ENCODE measurements at regions not wholly inside any gene's neighbourhood (a gene's known extent, or its start where the extent isn't known, plus 50 kb on each side); places are given as distances from the start of the nearest gene placed in this dataset.
A peak's percentile ranks its signal among the peaks of the same experiment; 100 is the strongest.

GRCh38 chr12:69112616-69113015, 126.8 kb upstream of the CPSF6 start:
- intact Hi-C loops (cut with DNase I): no loop called here
- no peak for DNase-seq (ENCODE audit: low spot score)
- ATAC-seq: peak; percentile 45

DNA sequence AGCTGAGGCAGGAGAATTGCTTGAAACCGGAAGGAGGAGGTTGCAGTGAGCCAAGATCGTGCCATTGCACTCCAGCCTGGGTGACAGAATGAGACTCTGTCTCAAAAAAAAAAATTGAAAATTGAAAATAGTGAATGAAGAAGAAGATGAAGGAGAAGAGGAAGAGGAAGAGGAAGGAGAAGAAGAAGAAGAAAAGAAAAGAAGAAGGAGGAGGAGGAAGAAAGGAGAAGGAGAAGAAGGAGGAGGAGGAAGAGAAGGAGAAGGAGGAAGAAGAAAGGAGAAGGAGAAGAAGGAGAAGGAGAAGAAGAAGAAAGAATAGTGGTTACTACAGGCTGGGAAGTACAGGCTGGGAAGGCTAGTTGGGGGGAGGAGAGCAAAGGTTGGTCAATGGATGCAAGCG, 124.3 kb upstream of the CPSF6 start:
- no peak for ATAC-seq
- intact Hi-C loops (cut with DNase I): no loop called here
- no peak for DNase-seq (ENCODE audit: low spot score)

- intact Hi-C loops (cut with DNase I): no loop called here
- ATAC-seq (no peak), DNase-seq (ENCODE audit: low spot score) (no peak)
Observed at GRCh38 chr12:69115951-69116350, 123.4 kb upstream of the CPSF6 start.

DNA sequence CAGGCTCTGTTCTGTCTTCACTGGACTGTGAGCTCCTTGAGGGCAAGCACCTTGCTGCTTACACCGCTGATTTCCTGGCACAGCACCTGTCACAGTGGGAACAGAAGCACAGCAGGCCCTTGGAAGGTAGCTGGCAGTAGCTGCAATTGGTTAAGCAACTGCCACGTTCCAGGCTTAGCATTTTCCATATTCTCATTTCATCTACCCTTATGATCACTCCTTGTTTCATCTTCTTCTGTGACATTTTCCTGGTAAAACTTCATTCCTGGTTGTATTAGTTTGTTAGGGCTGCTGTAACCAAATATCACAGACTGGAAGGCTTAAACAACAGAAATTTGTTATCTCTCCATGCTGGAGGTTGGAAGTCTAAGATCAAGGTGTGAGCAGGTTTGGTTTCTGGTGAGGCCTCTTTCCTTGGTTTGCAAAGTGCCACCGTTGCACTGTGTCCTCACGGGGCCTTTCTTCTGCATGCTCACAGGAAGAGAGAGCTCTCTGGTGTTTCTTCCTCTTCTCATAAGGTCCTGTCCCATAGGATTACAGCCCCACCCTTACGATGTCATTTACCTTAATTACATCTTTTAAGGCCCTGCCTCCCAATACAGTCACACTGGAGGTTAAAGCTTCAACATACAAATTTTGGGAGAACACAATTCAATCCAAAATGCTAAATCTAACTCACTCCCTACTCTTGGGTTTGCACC, 121.7 kb upstream of the CPSF6 start:
- ATAC-seq (no peak), DNase-seq (ENCODE audit: low spot score) (no peak)
- intact Hi-C loops (cut with DNase I): no loop called here

- intact Hi-C loops (cut with DNase I): no loop called here
- DNase-seq (ENCODE audit: low spot score): no peak
- ATAC-seq: no peak
Observed at GRCh38 chr12:69118516-69118915, 120.9 kb upstream of the CPSF6 start.

DNA sequence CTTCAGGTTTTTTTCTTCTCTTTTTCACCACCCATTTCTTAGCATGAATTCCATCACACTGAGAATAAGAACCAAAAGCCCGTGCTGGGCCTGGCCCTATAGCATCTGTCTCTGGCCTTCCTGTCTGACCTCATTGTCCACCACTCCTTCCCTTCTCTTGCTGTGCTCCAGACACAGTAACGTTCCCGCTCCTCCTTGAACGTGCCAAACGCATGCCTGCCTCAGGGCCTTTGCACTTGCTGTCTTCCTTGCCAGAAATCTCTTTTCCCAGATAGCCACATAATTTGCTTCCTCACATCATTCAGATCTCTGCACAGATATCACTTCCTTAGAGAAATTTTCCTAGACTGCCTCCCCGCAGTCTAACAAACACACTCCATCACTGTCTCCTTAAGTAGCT, 119.6 kb upstream of the CPSF6 start:
- DNase-seq (ENCODE audit: low spot score): no peak
- ATAC-seq: no peak
- intact Hi-C loops (cut with DNase I): no loop called here

DNA sequence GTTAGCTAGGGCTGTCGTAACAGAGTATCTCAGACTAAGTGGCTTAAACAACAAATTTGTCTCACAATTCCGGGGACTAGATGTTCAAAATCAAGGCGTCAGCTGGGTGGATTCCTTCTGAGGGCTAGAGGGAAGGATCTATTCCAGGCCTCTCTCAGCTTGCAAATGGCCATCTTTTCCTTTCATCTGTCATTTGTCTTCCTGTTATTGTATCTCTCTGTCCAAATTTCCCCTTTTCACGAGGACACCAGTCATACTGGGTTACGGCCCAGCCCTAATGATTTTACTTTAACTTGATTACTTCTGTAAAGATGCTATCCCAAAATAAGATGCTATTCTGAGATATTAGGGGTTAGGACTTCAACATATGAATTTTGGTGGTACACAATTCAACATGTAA, 119.0 kb upstream of the CPSF6 start:
- no peak for DNase-seq (ENCODE audit: low spot score)
- peak; percentile 25 for ATAC-seq
- intact Hi-C loops (cut with DNase I): no loop called here

- no peak for ATAC-seq
- intact Hi-C loops (cut with DNase I): no loop called here
- no peak for DNase-seq (ENCODE audit: low spot score)
Observed at GRCh38 chr12:69123311-69123710, 116.1 kb upstream of the CPSF6 start.

DNA sequence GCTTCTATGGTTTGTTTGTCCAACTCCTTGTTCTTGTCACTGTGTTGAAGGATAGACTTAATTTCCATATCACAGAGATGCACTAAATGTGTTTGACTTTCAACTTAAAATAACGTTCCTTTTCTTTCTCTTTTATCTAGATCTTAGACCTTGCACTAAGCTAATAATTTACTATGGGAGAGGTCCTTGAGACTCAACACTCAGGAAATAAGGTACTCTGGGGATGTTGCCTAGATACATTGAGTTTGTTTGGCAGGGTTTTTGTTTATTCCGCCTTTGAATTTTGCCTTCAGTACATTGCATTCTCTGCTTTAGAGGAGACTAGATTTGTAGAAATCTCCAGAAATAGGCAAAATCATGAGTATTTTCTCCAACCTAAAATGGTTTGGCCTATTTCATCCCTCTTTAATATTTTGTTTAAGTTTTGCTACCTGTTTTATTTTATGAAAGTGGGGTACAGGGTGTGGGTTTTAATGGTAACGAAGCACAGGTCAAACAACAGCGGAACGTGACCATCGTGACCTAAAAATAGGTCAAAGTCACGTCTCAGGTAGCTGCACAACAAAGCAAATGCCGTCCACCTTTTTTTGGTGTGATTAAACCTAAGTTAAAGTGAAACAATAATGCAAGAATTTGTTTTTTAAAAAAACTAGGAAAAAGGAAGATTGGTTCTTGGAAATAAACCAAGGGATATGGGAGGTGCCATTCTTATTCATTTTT, 115.3 kb upstream of the CPSF6 start:
- ATAC-seq: peak; percentile 61
- intact Hi-C loops (cut with DNase I): no loop called here
- no peak for DNase-seq (ENCODE audit: low spot score)

GRCh38 chr12:69129017-69129416, 110.4 kb upstream of the CPSF6 start:
- DNase-seq (ENCODE audit: low spot score) (no peak), ATAC-seq (no peak)
- intact Hi-C loops (cut with DNase I): no loop called here

DNA sequence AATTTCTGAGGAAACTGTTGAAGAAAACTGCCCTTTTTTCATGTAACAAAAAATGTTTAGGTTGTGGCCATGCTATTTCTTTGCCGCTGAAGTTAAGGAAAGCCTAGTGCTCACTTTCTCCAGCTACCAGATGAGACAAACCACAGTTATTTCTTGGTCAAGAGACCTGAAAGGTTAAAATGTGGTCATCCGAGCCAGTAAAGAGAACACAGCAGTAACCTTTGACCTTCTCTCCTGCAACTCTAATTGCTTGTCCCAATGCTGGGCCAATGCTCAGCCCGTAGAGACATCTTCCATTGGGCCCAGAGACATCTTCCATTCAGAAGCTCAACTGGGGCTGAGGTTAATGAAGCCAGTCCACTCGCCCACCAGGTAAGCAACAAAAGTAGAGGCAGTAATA, 109.8 kb upstream of the CPSF6 start:
- no peak for ATAC-seq
- no peak for DNase-seq (ENCODE audit: low spot score)
- intact Hi-C loops (cut with DNase I): no loop called here

DNA sequence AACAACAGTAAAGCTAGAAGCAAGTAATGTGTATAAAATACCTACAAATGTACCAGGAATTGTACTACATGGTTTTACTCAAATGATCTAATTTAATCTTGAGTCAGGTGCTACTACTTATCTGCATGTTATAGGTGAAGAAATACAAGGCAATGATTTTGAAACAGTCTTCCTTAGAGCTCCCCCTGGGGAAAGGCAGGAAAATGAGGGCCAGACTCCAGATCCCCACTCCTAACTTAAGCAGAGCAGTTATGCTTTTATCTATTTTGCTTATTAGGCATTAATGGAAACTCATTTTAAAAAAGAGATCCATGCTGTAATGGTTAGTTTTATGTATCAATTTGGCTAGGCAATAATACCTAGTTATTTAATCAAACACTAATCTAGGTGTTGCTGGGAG, 109.3 kb upstream of the CPSF6 start:
- intact Hi-C loops (cut with DNase I): no loop called here
- no peak for DNase-seq (ENCODE audit: low spot score)
- no peak for ATAC-seq

GRCh38 chr12:69131077-69131476, 108.3 kb upstream of the CPSF6 start:
- intact Hi-C loops (cut with DNase I): no loop called here
- DNase-seq (ENCODE audit: low spot score) (no peak), ATAC-seq (no peak)

DNA sequence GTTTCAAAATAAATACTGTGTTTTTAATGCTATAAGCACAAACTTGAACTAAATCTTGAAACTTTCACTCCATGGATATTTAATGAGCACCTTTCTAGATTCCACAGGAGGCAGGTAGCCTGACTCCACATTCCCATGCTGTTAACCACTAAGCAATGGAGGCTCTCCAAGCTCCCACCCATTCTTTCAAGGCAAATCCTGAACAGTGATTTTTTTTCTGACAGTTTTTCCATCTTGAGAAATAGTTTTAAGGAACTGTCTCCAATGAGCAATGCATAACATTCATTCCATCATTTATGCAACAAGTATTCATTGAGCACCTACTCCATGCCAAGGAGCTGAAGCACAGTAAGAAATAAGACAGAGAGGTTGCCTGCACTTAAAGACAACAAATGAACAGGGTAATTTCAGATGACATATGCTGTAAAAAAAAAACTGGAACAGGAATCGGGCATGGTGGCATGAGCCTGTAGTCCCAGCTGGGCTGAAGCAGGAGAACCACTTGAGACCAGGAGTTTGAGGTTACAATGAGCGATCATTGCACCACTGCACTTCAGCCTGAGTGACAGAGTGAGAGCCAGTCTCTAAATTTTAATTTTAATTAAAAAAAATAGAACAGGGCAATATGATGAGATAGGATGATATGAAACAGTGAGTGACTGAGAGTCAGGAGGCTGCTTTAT, 102.3 kb upstream of the CPSF6 start:
- DNase-seq (ENCODE audit: low spot score) (no peak), ATAC-seq (no peak)
- intact Hi-C loops (cut with DNase I): no loop called here

DNA sequence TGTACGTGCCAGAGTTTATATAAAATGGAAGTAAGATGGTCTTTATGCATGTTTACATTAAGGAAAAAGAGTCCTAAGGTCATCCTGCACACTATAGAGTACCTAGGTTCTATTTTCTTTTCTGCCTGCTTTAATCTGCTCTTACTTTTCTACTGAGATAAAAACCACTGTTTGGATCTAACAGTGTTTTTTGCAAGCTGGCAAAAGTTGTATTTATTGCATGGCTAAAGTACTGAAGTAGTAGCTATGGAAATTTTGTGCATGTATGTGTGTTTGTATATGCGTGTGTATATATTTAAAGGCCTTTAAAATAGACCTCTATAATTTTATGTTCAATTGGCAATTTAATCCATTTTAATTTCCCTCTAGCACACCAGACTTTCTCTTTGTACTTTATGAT, 98.3 kb upstream of the CPSF6 start:
- intact Hi-C loops (cut with DNase I): no loop called here
- no peak for DNase-seq (ENCODE audit: low spot score)
- ATAC-seq: no peak

GRCh38 chr12:69149270-69149669, 90.1 kb upstream of the CPSF6 start:
- ATAC-seq (no peak), DNase-seq (ENCODE audit: low spot score) (no peak)
- intact Hi-C loops (cut with DNase I): no loop called here

DNA sequence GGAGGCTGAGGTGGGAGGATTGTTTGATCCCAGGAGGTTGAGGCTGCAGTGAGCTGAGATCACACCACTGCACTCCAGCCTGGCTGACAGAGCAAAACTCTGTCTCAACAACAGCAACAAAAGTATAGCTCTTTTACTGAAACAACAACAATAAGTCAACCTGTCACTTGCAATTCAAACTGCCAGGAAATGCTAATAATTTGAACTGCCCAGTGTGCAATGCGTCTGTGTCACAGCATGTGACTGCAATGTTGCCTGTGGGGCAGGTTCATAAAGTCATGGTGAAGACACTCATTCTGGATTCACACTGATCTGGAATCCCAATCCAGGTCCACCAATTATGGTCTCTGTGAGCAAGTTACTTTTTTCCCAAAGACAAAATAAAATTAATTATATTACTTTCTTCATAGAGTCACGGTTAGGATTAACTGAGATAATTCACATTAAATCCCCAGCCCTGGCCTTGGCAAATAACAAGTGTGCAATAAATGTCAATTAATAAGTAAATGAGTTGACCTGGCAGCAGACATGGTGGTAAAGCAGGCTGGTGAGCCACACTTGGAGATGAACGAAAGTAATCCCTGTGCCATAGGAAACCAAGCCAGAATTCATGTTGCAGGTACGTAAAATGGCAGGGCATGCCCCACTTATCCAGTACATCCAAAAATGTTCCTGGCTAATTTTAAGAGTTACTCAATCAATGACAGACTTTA, 89.1 kb upstream of the CPSF6 start:
- intact Hi-C loops (cut with DNase I): no loop called here
- no peak for DNase-seq (ENCODE audit: low spot score)
- no peak for ATAC-seq

- intact Hi-C loops (cut with DNase I): no loop called here
- ATAC-seq (no peak), DNase-seq (ENCODE audit: low spot score) (no peak)
Observed at GRCh38 chr12:69150796-69151127, 88.6 kb upstream of the CPSF6 start.

DNA sequence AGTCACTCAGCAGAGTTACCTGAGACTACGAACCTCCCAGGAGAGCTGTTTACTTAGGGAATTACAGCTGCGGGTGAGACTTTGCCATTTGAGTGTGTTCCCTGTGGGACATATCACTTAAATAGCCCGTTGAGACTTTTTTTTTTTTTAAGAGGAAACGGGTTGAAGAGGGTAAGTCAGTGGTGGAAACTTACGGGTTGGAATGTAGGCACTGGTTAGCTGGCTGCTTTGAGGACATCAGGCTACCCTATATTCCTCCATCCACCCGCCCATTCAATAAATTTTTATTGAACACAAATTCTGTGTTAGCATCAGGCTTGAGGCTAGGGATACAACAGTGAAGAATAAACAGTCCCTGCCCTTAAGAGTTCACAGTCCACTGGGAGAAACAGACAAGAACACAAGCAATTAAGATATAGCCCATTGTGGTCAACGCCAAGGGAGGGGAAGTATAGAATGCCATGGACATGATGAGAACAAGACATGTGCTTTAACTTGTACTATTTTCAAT, 88.1 kb upstream of the CPSF6 start:
- DNase-seq (ENCODE audit: low spot score): no peak
- ATAC-seq: no peak
- intact Hi-C loops (cut with DNase I): no loop called here
